Left lung (tissue), 4 donors: ENCODE measurements at regions not wholly inside any gene's neighbourhood (a gene's known extent, or its start where the extent isn't known, plus 50 kb on each side); places are given as distances from the start of the nearest gene placed in this dataset.

Experiments used
- ATAC-seq: fragments of 200-7000 bp; cut with Tn5 transposase; one replicate; pipeline ENCODE4 v1.9.1; 2020; ENCODE audit warnings: moderate library complexity
- DNase-seq, 4 donors: peaks; one replicate each; pipeline ENCODE4 v3.0.0-alpha.2; 2013 to 2020
- H3K27ac ChIP-seq, 2 donors: fragments of 200-600 bp; sonication (generic) in 1 of 2; one replicate each; pipeline versions ENCODE4 v1.5.0 to v1.8.0; 2020 to 2021
- H3K27me3 ChIP-seq, 2 donors: fragments of 200-600 bp; sonication (generic) in 1 of 2; one replicate each; pipeline versions ENCODE4 v1.5.0 to v1.8.0; 2020 to 2021
- H3K36me3 ChIP-seq, 2 donors: fragments of 200-600 bp; sonication (generic) in 1 of 2; one replicate each; pipeline versions ENCODE4 v1.5.0 to v1.8.0; 2020 to 2021
- H3K4me1 ChIP-seq, 2 donors: fragments of 200-600 bp; one replicate each; pipeline ENCODE4 v1.8.0; 2021
- H3K4me3 ChIP-seq, 2 donors: fragments of 200-600 bp; sonication (generic) in 1 of 2; one replicate each; pipeline versions ENCODE4 v1.5.0 to v1.8.0; 2020 to 2021; ENCODE audit warnings: mild to moderate bottlenecking in 1 of 2
- H3K9me3 ChIP-seq, 2 donors: fragments of 200-600 bp; sonication (generic) in 1 of 2; one replicate each; pipeline versions ENCODE4 v1.5.0 to v1.8.0; 2020 to 2021
- intact Hi-C, 2 donors: fragments of 100-400 bp; cut with DNase I; formaldehyde crosslinking; loops; one replicate each; pipeline versions ENCODE4 v1.11.2 to v1.14.2; 2022
- TF ChIP-seq, protein P1 (sequence below), 2 donors: fragments of 200-600 bp; sonication (generic) in 1 of 2; IDR thresholded peaks; one replicate each; pipeline versions ENCODE4 v1.5.0 to v1.8.0; 2021; ENCODE audit warnings: antibody characterized with exemption in 2 of 2
- donor health status: DM: no; HTN: yes; CAD: no.
- donor health status: DM: no; HTN: no; CAD: no.

DNA sequence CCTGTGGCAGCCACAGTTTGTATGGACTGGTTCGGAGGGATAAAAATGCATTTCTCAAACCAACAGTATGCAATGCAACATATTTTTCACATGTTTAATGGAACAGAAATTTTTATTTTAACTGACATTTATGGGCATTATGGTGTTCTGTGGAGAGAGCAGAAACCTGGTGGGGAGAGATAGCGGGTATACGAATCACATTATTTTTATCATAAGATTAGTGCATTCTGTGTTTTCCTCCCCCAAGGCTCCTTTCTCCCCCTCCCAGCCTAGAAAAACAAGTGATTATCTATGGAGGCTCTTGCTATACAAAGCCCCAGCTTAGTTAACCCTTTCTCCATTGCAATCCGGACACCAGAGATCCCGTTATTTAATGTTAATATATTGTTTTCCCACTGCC, 289.8 kb upstream of the PIK3C3 start:
- Histone ChIP-seq H3K9me3 (peaks cover 0 to 8% of the 10 kb centered on the region in 2 donors), H3K36me3 (no peaks in the 10 kb centered on the region), H3K4me1 (no peaks in the 10 kb centered on the region), H3K27ac (no peak overlapping the region), H3K27me3 (no peaks in the 10 kb centered on the region), H3K4me3 (no peak overlapping the region)
- intact Hi-C loops: no loop called here
- TF ChIP-seq, protein P1, sequence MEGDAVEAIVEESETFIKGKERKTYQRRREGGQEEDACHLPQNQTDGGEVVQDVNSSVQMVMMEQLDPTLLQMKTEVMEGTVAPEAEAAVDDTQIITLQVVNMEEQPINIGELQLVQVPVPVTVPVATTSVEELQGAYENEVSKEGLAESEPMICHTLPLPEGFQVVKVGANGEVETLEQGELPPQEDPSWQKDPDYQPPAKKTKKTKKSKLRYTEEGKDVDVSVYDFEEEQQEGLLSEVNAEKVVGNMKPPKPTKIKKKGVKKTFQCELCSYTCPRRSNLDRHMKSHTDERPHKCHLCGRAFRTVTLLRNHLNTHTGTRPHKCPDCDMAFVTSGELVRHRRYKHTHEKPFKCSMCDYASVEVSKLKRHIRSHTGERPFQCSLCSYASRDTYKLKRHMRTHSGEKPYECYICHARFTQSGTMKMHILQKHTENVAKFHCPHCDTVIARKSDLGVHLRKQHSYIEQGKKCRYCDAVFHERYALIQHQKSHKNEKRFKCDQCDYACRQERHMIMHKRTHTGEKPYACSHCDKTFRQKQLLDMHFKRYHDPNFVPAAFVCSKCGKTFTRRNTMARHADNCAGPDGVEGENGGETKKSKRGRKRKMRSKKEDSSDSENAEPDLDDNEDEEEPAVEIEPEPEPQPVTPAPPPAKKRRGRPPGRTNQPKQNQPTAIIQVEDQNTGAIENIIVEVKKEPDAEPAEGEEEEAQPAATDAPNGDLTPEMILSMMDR (IDR thresholded peaks at IDR 0.05): no peak
- ATAC-seq (no peak), DNase-seq (no peak)

DNA sequence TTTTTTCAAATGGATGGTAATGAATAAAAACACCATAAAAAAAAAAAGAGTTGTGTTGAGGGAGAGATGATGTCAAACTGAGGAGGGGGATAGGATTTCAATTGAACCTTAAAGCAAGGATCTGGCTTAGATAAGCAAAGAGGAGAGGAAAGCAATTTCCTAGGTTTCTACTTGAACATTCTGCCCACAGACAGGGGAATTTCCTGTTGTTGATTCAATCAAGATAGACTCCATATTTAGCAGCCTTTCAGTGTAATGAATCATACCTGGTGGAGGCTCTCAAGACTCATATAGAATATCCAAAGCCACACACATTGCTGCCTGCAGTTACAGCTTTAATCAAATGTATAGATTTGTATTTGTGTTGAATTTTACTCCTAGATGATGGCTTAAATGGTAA, 294.4 kb upstream of the PIK3C3 start:
- Histone ChIP-seq H3K4me1 (no peaks in the 10 kb centered on the region), H3K9me3 (peaks cover 0 to 8% of the 10 kb centered on the region in 2 donors), H3K36me3 (no peaks in the 10 kb centered on the region), H3K27me3 (no peaks in the 10 kb centered on the region), H3K4me3 (no peak overlapping the region), H3K27ac (no peak overlapping the region)
- ATAC-seq: no peak
- no peak for DNase-seq
- intact Hi-C loops: no loop called here
- TF ChIP-seq, protein P1 (IDR thresholded peaks at IDR 0.05): no peak

DNA sequence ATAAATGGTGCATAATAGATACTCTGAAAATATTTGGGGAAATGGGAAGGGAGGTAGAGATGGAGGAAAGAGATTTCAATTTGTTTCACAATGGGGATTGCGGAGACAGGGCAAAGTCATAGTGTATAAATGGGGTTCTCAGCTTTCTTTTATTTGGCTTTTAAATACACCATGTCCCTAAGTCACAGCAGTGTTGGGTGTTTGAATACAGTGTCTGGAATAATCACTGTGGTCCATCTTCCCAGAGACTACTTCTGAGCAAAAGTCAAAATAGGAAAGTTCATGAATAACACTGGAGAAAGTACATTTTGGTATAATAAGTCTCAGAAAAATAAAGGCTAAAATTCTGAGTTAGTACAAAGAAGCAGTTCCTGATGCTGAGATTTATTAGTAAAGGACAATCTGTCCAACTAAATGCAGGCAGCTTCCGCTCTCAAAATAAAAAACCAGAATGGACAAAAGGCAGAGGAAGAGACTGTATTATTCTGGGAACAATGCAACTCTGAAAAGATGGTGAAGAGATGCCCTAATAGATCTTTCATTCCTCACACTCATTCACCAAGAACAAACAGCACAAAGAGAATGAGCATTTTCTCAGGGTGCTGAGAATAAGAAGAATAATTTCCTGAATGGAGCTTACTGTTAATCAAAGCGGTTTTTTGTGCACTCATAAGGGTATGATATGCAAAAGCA, 295.4 kb upstream of the PIK3C3 start:
- intact Hi-C loops: no loop called here
- Histone ChIP-seq H3K4me3 (no peak overlapping the region), H3K9me3 (peaks cover 0 to under 1% of the 10 kb centered on the region in 2 donors), H3K4me1 (no peaks in the 10 kb centered on the region), H3K27ac (no peak overlapping the region), H3K36me3 (no peaks in the 10 kb centered on the region), H3K27me3 (no peaks in the 10 kb centered on the region)
- DNase-seq (no peak), ATAC-seq (no peak)
- TF ChIP-seq, protein P1 (IDR thresholded peaks at IDR 0.05): no peak

GRCh38 chr18:41657189-41657588, 297.8 kb upstream of the PIK3C3 start:
- intact Hi-C loops: no loop called here
- TF ChIP-seq, protein P1 (IDR thresholded peaks at IDR 0.05): no peak
- no peaks in the 10 kb centered on the region for H3K27me3 ChIP-seq
- ATAC-seq (no peak), DNase-seq (no peak)
- no peaks in the 10 kb centered on the region for H3K4me1 ChIP-seq
- H3K36me3 ChIP-seq: no peaks in the 10 kb centered on the region
- no peak overlapping the region for H3K4me3 ChIP-seq
- no peaks in the 10 kb centered on the region for H3K9me3 ChIP-seq
- H3K27ac ChIP-seq: no peak overlapping the region

- TF ChIP-seq, protein P1 (IDR thresholded peaks at IDR 0.05): no peak
- intact Hi-C loops: no loop called here
These were observed 300.0 kb upstream of the PIK3C3 start for GRCh38 chr18:41655074-41655473.

More at GRCh38 chr18:41655074-41655473, 300.0 kb upstream of the PIK3C3 start:
- Histone ChIP-seq H3K27ac (no peak overlapping the region), H3K27me3 (no peaks in the 10 kb centered on the region), H3K4me1 (no peaks in the 10 kb centered on the region), H3K9me3 (no peaks in the 10 kb centered on the region), H3K4me3 (no peak overlapping the region), H3K36me3 (no peaks in the 10 kb centered on the region)
- no peak for DNase-seq
- no peak for ATAC-seq
